ENCODE measurements at regions not wholly inside any gene's neighbourhood (a gene's known extent, or its start where the extent isn't known, plus 50 kb on each side); places are given as distances from the start of the nearest gene placed in this dataset.

DNA sequence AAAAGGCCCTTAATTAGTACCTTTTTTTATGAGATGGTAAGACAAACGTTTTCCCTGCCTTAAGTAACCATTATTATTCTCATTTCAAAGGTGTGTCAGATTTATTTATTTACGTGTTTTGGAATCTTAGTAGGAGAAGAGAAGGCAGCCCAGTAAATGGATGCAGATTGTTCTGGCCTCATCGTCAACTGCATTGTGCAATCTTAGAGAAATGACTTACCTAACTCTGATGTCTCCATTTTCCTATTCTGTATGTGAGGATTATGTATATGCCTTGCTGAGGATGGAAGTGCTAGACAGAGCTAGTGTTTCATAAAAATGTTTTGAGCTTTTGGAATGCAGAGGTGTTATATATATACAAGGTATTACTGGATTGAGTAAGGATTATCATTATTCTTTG lies 97.0 kb upstream of the JAG1 start:
- ATAC-seq (no peak), FAIRE-seq (no peak), DNase-seq (ENCODE audit: low read depth, low spot score) (no peak)
- no peaks in the 10 kb centered on the region for H4K20me1 ChIP-seq (ENCODE audit: control insufficient read depth, insufficient read depth)
- no peak overlapping the region for H3K27ac ChIP-seq (ENCODE audit: control insufficient read depth, insufficient read depth)
- no peak overlapping the region for H3K4me3 ChIP-seq
- ChIA-PET SMC1A (ENCODE audit: uncharacterized antibody, unreplicated experiment) (interaction anchor here (0.7 to 0.9 kb wide), 2 partner anchors 10 to 99 kb away, joined by 3 read pairs; no protein-coding TSS in a partner anchor), CTCF (interaction anchor here (0.6 kb wide), 1 partner anchor 307 kb away, joined by 3 read pairs; no protein-coding TSS in a partner anchor), POLR2A (no interaction called here), RAD21 (ENCODE audit: unreplicated experiment) (interaction anchor here (0.7 kb wide), 1 partner anchor 374 kb away, joined by 3 read pairs; no protein-coding TSS in a partner anchor)
- no peak overlapping the region for H2AFZ ChIP-seq (ENCODE audit: control insufficient read depth, low read depth, low read length)
- H3K9me3 ChIP-seq (replicated peaks; ENCODE audit: control insufficient read depth, insufficient read depth, low read length): no peaks in the 10 kb centered on the region
- H3K9ac ChIP-seq (ENCODE audit: control insufficient read depth, insufficient read depth, low read length): no peak overlapping the region
- intact Hi-C loops (cut with micrococcal nuclease; ENCODE audit: unreplicated experiment): no loop called here
- TF ChIP-seq, protein P1, sequence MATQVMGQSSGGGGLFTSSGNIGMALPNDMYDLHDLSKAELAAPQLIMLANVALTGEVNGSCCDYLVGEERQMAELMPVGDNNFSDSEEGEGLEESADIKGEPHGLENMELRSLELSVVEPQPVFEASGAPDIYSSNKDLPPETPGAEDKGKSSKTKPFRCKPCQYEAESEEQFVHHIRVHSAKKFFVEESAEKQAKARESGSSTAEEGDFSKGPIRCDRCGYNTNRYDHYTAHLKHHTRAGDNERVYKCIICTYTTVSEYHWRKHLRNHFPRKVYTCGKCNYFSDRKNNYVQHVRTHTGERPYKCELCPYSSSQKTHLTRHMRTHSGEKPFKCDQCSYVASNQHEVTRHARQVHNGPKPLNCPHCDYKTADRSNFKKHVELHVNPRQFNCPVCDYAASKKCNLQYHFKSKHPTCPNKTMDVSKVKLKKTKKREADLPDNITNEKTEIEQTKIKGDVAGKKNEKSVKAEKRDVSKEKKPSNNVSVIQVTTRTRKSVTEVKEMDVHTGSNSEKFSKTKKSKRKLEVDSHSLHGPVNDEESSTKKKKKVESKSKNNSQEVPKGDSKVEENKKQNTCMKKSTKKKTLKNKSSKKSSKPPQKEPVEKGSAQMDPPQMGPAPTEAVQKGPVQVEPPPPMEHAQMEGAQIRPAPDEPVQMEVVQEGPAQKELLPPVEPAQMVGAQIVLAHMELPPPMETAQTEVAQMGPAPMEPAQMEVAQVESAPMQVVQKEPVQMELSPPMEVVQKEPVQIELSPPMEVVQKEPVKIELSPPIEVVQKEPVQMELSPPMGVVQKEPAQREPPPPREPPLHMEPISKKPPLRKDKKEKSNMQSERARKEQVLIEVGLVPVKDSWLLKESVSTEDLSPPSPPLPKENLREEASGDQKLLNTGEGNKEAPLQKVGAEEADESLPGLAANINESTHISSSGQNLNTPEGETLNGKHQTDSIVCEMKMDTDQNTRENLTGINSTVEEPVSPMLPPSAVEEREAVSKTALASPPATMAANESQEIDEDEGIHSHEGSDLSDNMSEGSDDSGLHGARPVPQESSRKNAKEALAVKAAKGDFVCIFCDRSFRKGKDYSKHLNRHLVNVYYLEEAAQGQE (IDR thresholded peaks at IDR 0.05; ENCODE audit: low read depth, low read length): no peak
- TF ChIP-seq CHD1 (IDR thresholded peaks at IDR 0.05; ENCODE audit: low read depth, low read length): no peak
- TF ChIP-seq CREB1 (IDR thresholded peaks at IDR 0.05; ENCODE audit: low read depth): no peak
- TF ChIP-seq EED (IDR thresholded peaks at IDR 0.05; ENCODE audit: low read depth): no peak
- H3K36me3 ChIP-seq (ENCODE audit: control insufficient read depth in 2 of 2, insufficient read depth in 2 of 2, low read length in 1 of 2): no peaks in the 10 kb centered on the region
- no peaks in the 10 kb centered on the region for H3K27me3 ChIP-seq (replicated peaks in 1 of 2; ENCODE audit: control insufficient read depth in 2 of 2, insufficient read depth in 2 of 2, low read length in 1 of 2)
- 16% methylated on average over 3 of the region's 3 CpGs for WGBS (ENCODE audit: insufficient coverage, insufficient replicate concordance, low lambda C conversion rate, missing lambda C conversion rate)
- no peaks in the 10 kb centered on the region for H3K4me1 ChIP-seq (ENCODE audit: control insufficient read depth, insufficient read depth, low read length)
- in situ Hi-C loops (cut with MboI): no loop called here
- no TSS peak for BruUV-seq (replicated peaks)
- H3K79me2 ChIP-seq (ENCODE audit: control insufficient read depth, insufficient read depth, low read length): no peaks in the 10 kb centered on the region
- H3K4me2 ChIP-seq (ENCODE audit: control insufficient read depth, insufficient read depth): no peak overlapping the region

Data from GM12878 (cell line).